Keratinocyte (primary cell): ENCODE measurements at regions not wholly inside any gene's neighbourhood (a gene's known extent, or its start where the extent isn't known, plus 50 kb on each side); places are given as distances from the start of the nearest gene placed in this dataset.

ENCODE experiments used
- DNase-seq: peaks from one replicate; pipeline ENCODE4 v3.0.0-alpha.2; 2011; ENCODE audit warnings: low read depth, missing footprints, low spot score
- FAIRE-seq: peaks from 2 replicates; lab custom pipeline; 2011; peaks lifted over from hg19 to GRCh38; lab: Jason Lieb, UNC
- H2AFZ ChIP-seq: 2 replicates; pipeline ENCODE4 v1.6.0; 2012; ENCODE audit warnings: low read length, control low read depth, inconsistent platforms; ENCODE audit not compliant: control insufficient read depth
- H3K27ac ChIP-seq: 2 replicates; pipeline ENCODE4 v1.5.1; 2011; ENCODE audit warnings: low read length; ENCODE audit not compliant: control insufficient read depth, insufficient read depth
- H3K27me3 ChIP-seq: 3 replicates; pipeline ENCODE4 v1.6.0; 2011; ENCODE audit warnings: low read length; ENCODE audit not compliant: control insufficient read depth, insufficient read depth; ENCODE audit errors: extremely low read depth
- H3K36me3 ChIP-seq, 2 experiments: 2 replicates in 1 of 2; 3 replicates in 1 of 2; pipeline ENCODE4 v1.5.1; 2011; ENCODE audit warnings: low read length in 2 of 2, mild to moderate bottlenecking in 1 of 2; ENCODE audit not compliant: control insufficient read depth in 2 of 2, insufficient read depth in 2 of 2; ENCODE audit errors: extremely low read depth in 1 of 2
- H3K4me1 ChIP-seq: 3 replicates; pipeline ENCODE4 v1.5.1; 2011; ENCODE audit warnings: low read length; ENCODE audit not compliant: control insufficient read depth, insufficient read depth; ENCODE audit errors: extremely low read depth
- H3K4me2 ChIP-seq: 3 replicates; pipeline ENCODE4 v1.6.0; 2011; ENCODE audit warnings: low read depth, low read length; ENCODE audit not compliant: control insufficient read depth, insufficient read depth; ENCODE audit errors: extremely low read depth
- H3K4me3 ChIP-seq, 3 experiments: fragments of 200-600 bp in 1 of 3; sonication (generic) in 1 of 3; 2 replicates in 2 of 3; 3 replicates in 1 of 3; pipeline ENCODE4 v1.5.1; 2011 to 2016; ENCODE audit warnings: low read length in 3 of 3, mild to moderate bottlenecking in 3 of 3, control low read depth in 2 of 3, inconsistent platforms in 1 of 3, low read depth in 1 of 3, mixed read lengths in 1 of 3, mixed run types in 1 of 3, moderate library complexity in 1 of 3; ENCODE audit not compliant: control insufficient read depth in 2 of 3, insufficient read depth in 2 of 3; ENCODE audit errors: extremely low read depth in 1 of 3
- H3K79me2 ChIP-seq: 2 replicates; pipeline ENCODE4 v1.6.0; 2012; ENCODE audit warnings: low read length; ENCODE audit not compliant: control insufficient read depth, insufficient read depth
- H3K9ac ChIP-seq: 3 replicates; pipeline ENCODE4 v1.6.0; 2011; ENCODE audit warnings: low read length; ENCODE audit not compliant: control insufficient read depth, insufficient read depth; ENCODE audit errors: extremely low read depth
- H3K9me1 ChIP-seq: 3 replicates; pipeline ENCODE4 v1.6.0; 2011; ENCODE audit warnings: low read length; ENCODE audit not compliant: control insufficient read depth, insufficient read depth; ENCODE audit errors: extremely low read depth
- H3K9me3 ChIP-seq: 2 replicates; pipeline ENCODE4 v1.5.1; 2012; ENCODE audit warnings: low read depth, low read length; ENCODE audit not compliant: control insufficient read depth
- H4K20me1 ChIP-seq: 3 replicates; pipeline ENCODE4 v1.6.0; 2011; ENCODE audit warnings: low read length; ENCODE audit not compliant: control insufficient read depth, insufficient read depth; ENCODE audit errors: extremely low read depth
- EZH2 ChIP-seq: IDR thresholded peaks from one replicate; pipeline ENCODE4 v1.6.1; 2012; ENCODE audit warnings: inconsistent platforms, mild to moderate bottlenecking, low read length, moderate library complexity
- dilution Hi-C: fragments of 300-500 bp; cut with MboI; formaldehyde crosslinking; loops from one replicate; pipeline ENCODE4 v1.7.0; 2020; ENCODE audit warnings: low sequenced_read_pairs; ENCODE audit not compliant: extremely low pct_ligation_motif_present
- TF ChIP-seq, protein P1 (sequence below), 3 experiments: IDR thresholded peaks in 1 of 3; conservative IDR thresholded peaks in 1 of 3; optimal IDR thresholded peaks in 1 of 3; 2 replicates in 2 of 3; 3 replicates in 1 of 3; pipeline versions ENCODE3 to v1.5.1; 2011; ENCODE audit warnings: low read length in 3 of 3, mild to moderate bottlenecking in 3 of 3, moderate library complexity in 2 of 3, control low read depth in 1 of 3, inconsistent platforms in 1 of 3; ENCODE audit not compliant: insufficient read depth in 2 of 3; ENCODE audit errors: extremely low read depth in 1 of 3

DNA sequence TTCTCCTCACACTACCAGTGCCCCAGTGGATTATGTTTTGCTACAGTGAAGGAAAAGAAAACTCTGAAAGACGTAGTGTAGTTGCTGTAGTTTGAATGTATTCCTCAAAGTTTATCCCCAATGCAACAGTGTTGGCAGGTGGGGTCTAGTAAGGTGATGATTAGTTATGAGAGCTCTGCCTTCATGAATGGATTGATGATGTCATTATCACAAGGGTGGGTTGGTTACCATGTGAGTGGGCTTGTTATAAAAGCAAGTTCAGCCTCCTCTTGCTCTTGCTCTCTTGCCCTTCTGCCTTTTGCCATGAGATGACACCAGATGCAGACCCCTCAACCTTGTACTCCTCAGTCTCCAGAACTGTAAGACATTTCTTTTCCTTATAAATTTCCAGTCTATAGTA lies 244.7 kb upstream of the RSPO3 start:
- Histone ChIP-seq H3K36me3 (no peaks in the 10 kb centered on the region), H3K27ac (no peak overlapping the region), H3K9ac (no peak overlapping the region), H3K4me1 (no peaks in the 10 kb centered on the region), H3K4me2 (no peak overlapping the region), H2AFZ (no peak overlapping the region), H3K4me3 (no peak overlapping the region), H3K27me3 (no peaks in the 10 kb centered on the region), H3K9me1 (no peaks in the 10 kb centered on the region), H3K79me2 (no peaks in the 10 kb centered on the region), H4K20me1 (no peaks in the 10 kb centered on the region), H3K9me3 (no peaks in the 10 kb centered on the region)
- TF ChIP-seq, protein P1, sequence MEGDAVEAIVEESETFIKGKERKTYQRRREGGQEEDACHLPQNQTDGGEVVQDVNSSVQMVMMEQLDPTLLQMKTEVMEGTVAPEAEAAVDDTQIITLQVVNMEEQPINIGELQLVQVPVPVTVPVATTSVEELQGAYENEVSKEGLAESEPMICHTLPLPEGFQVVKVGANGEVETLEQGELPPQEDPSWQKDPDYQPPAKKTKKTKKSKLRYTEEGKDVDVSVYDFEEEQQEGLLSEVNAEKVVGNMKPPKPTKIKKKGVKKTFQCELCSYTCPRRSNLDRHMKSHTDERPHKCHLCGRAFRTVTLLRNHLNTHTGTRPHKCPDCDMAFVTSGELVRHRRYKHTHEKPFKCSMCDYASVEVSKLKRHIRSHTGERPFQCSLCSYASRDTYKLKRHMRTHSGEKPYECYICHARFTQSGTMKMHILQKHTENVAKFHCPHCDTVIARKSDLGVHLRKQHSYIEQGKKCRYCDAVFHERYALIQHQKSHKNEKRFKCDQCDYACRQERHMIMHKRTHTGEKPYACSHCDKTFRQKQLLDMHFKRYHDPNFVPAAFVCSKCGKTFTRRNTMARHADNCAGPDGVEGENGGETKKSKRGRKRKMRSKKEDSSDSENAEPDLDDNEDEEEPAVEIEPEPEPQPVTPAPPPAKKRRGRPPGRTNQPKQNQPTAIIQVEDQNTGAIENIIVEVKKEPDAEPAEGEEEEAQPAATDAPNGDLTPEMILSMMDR (optimal IDR thresholded peaks at IDR 0.05 in 1 of 3, IDR thresholded peaks at IDR 0.05 in 1 of 3, conservative IDR thresholded peaks at IDR 0.05 in 1 of 3; ENCODE audit: extremely low read depth in 1 of 3, insufficient read depth in 2 of 3, low read length in 3 of 3): no peak
- TF ChIP-seq EZH2: no peak
- dilution Hi-C loops: no loop called here
- DNase-seq: no peak
- FAIRE-seq: no peak

DNA sequence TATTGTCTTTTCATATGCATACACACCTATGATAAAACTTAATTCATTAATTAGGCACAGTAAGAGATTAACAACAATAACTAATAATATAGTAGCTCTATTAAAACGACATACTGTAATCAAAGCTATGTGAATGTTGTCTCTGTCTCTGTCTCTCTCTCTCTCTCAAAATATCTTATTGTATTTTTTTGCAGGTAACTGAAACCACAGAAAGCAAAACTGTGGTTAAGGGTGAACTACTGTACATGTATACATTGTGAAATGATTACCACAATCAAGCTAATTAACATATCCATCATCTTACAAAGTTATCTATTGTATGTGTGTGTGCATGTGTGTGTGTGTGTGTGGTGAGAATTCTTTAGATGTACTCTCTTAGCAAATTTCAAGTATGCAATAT lies 242.0 kb upstream of the RSPO3 start:
- Histone ChIP-seq H3K27ac (no peak overlapping the region), H3K27me3 (no peaks in the 10 kb centered on the region), H3K79me2 (no peaks in the 10 kb centered on the region), H3K9me1 (no peaks in the 10 kb centered on the region), H3K9me3 (no peaks in the 10 kb centered on the region), H3K36me3 (no peaks in the 10 kb centered on the region), H3K4me2 (no peak overlapping the region), H3K9ac (no peak overlapping the region), H3K4me1 (no peaks in the 10 kb centered on the region), H2AFZ (no peak overlapping the region), H3K4me3 (no peak overlapping the region), H4K20me1 (no peaks in the 10 kb centered on the region)
- dilution Hi-C loops: no loop called here
- no peak for TF ChIP-seq EZH2
- TF ChIP-seq, protein P1 (optimal IDR thresholded peaks at IDR 0.05 in 1 of 3, IDR thresholded peaks at IDR 0.05 in 1 of 3, conservative IDR thresholded peaks at IDR 0.05 in 1 of 3; ENCODE audit: extremely low read depth in 1 of 3, insufficient read depth in 2 of 3, low read length in 3 of 3): no peak
- DNase-seq (no peak), FAIRE-seq (no peak)
